Suprapubic skin (tissue), 4 donors: ENCODE measurements at regions not wholly inside any gene's neighbourhood (a gene's known extent, or its start where the extent isn't known, plus 50 kb on each side); places are given as distances from the start of the nearest gene placed in this dataset.

Experiments
- DNase-seq, 2 donors: peaks; one replicate each; pipeline ENCODE4 v3.0.0-alpha.2; 2019; ENCODE audit warnings: low spot score in 2 of 2
- H3K27ac ChIP-seq: fragments of 200-600 bp; sonication (generic); one replicate; pipeline ENCODE4 v1.5.1; 2019
- H3K27me3 ChIP-seq: fragments of 200-600 bp; sonication (generic); one replicate; pipeline ENCODE4 v1.5.1; 2019
- H3K36me3 ChIP-seq: fragments of 200-600 bp; sonication (generic); one replicate; pipeline ENCODE4 v1.5.1; 2019
- H3K4me1 ChIP-seq: fragments of 200-600 bp; sonication (generic); one replicate; pipeline ENCODE4 v1.5.1; 2019
- H3K4me3 ChIP-seq: fragments of 200-600 bp; sonication (generic); one replicate; pipeline ENCODE4 v1.5.1; 2019; ENCODE audit warnings: mild to moderate bottlenecking
- H3K9me3 ChIP-seq: fragments of 200-600 bp; sonication (generic); one replicate; pipeline ENCODE4 v1.5.1; 2019
- CTCF ChIP-seq, 2 donors: fragments of 200-600 bp in 1 of 2; fragments of 450-650 bp in 1 of 2; sonication (generic) in 1 of 2; IDR thresholded peaks; one replicate each; pipeline ENCODE4 v1.5.1; 2016 to 2019; ENCODE audit warnings: antibody characterized with exemption in 2 of 2, mild to moderate bottlenecking in 1 of 2, moderate library complexity in 1 of 2
- EP300 ChIP-seq: sonication (generic); formaldehyde crosslinking; IDR thresholded peaks from one replicate; pipeline ENCODE4 v1.6.1; 2017; ENCODE audit warnings: antibody characterized with exemption
- POLR2A ChIP-seq, 2 donors: fragments of 450-650 bp; IDR thresholded peaks; one replicate each; pipeline ENCODE4 v1.6.1; 2017; ENCODE audit warnings: antibody characterized with exemption in 2 of 2, mild to moderate bottlenecking in 2 of 2, moderate library complexity in 2 of 2
- POLR2AphosphoS5 ChIP-seq, 3 donors: sonication (generic); formaldehyde crosslinking; IDR thresholded peaks; one replicate each; pipeline ENCODE4 v1.6.1; 2017; ENCODE audit warnings: antibody characterized with exemption in 3 of 3
- WGBS: methylation state at CpG from one replicate; pipeline ENCODE4 v1.1.5; 2018; 5-methylcytosine and 5-hydroxymethylcytosine counted together

GRCh38 chr10:83725567-83725966 lies 413.7 kb upstream of the GHITM start:
- H3K4me3 ChIP-seq = no peak overlapping the region
- 69% methylated on average over 1 of the region's 1 CpG for WGBS

GRCh38 chr10:83734278-83734677 lies 405.0 kb upstream of the GHITM start:
- H3K4me1 ChIP-seq = no peaks in the 10 kb centered on the region
- no peak overlapping the region for H3K27ac ChIP-seq
- DNase-seq = no peak
- H3K36me3 ChIP-seq = no peaks in the 10 kb centered on the region
- H3K9me3 ChIP-seq = peaks cover 22% of the 10 kb centered on the region
- H3K27me3 ChIP-seq = no peaks in the 10 kb centered on the region
- TF ChIP-seq CTCF (IDR thresholded peaks at IDR 0.05) = no peak
- no peak for TF ChIP-seq POLR2AphosphoS5 (IDR thresholded peaks at IDR 0.05)
- no peak for TF ChIP-seq EP300
- no peak for TF ChIP-seq POLR2A (IDR thresholded peaks at IDR 0.05)
- no peak overlapping the region for H3K4me3 ChIP-seq

More at GRCh38 chr10:83725567-83725966, 413.7 kb upstream of the GHITM start:
- Histone ChIP-seq H3K27me3 (no peaks in the 10 kb centered on the region), H3K9me3 (no peaks in the 10 kb centered on the region), H3K27ac (no peak overlapping the region), H3K36me3 (no peaks in the 10 kb centered on the region), H3K4me1 (no peaks in the 10 kb centered on the region)
- no peak for DNase-seq
- no peak for TF ChIP-seq EP300
- no peak for TF ChIP-seq POLR2A (IDR thresholded peaks at IDR 0.05)
- TF ChIP-seq POLR2AphosphoS5 (IDR thresholded peaks at IDR 0.05) = no peak
- TF ChIP-seq CTCF (IDR thresholded peaks at IDR 0.05) = no peak

GRCh38 chr10:83736008-83736407 lies 403.3 kb upstream of the GHITM start:
- Histone ChIP-seq H3K27ac (no peak overlapping the region), H3K27me3 (no peaks in the 10 kb centered on the region), H3K9me3 (peaks cover 22% of the 10 kb centered on the region), H3K36me3 (no peaks in the 10 kb centered on the region), H3K4me3 (no peak overlapping the region), H3K4me1 (no peaks in the 10 kb centered on the region)
- DNase-seq = no peak
- 30% methylated on average over 1 of the region's 1 CpG for WGBS
- TF ChIP-seq POLR2AphosphoS5 (IDR thresholded peaks at IDR 0.05) = no peak
- no peak for TF ChIP-seq EP300
- TF ChIP-seq POLR2A (IDR thresholded peaks at IDR 0.05) = no peak
- TF ChIP-seq CTCF (IDR thresholded peaks at IDR 0.05) = no peak

GRCh38 chr10:83750604-83751003 lies 388.7 kb upstream of the GHITM start:
- no peaks in the 10 kb centered on the region for H3K27me3 ChIP-seq
- TF ChIP-seq POLR2AphosphoS5 (IDR thresholded peaks at IDR 0.05) (no peak), CTCF (IDR thresholded peaks at IDR 0.05) (no peak), EP300 (no peak)
- no peaks in the 10 kb centered on the region for H3K4me1 ChIP-seq
- H3K4me3 ChIP-seq = no peak overlapping the region
- H3K9me3 ChIP-seq = peaks cover 31% of the 10 kb centered on the region
- H3K27ac ChIP-seq = no peak overlapping the region
- H3K36me3 ChIP-seq = no peaks in the 10 kb centered on the region
- no peak for DNase-seq

- Histone ChIP-seq H3K36me3 (no peaks in the 10 kb centered on the region), H3K27me3 (no peaks in the 10 kb centered on the region), H3K27ac (no peak overlapping the region), H3K9me3 (peaks cover 35% of the 10 kb centered on the region), H3K4me3 (no peak overlapping the region), H3K4me1 (no peaks in the 10 kb centered on the region)
- DNase-seq = no peak
- no peak for TF ChIP-seq POLR2AphosphoS5 (IDR thresholded peaks at IDR 0.05)
- no peak for TF ChIP-seq POLR2A (IDR thresholded peaks at IDR 0.05)
- TF ChIP-seq CTCF (IDR thresholded peaks at IDR 0.05) = no peak
- TF ChIP-seq EP300 = no peak
- WGBS = 96% methylated on average over 2 of the region's 2 CpGs
Observed at GRCh38 chr10:83753490-83753889, 385.8 kb upstream of the GHITM start.
